Vagina (tissue), 2 donors: ENCODE measurements at regions not wholly inside any gene's neighbourhood (a gene's known extent, or its start where the extent isn't known, plus 50 kb on each side); places are given as distances from the start of the nearest gene placed in this dataset.

Experiments used
- DNase-seq, 2 donors: peaks; one replicate each; pipeline ENCODE4 v3.0.0-alpha.2; 2017; ENCODE audit errors: extremely low spot score in 2 of 2
- H3K27ac ChIP-seq: fragments of 200-600 bp; sonication (generic); one replicate; pipeline ENCODE4 v1.5.1; 2019
- H3K27me3 ChIP-seq: fragments of 200-600 bp; sonication (generic); one replicate; pipeline ENCODE4 v1.5.1; 2019
- H3K36me3 ChIP-seq, 2 donors: fragments of 200-600 bp; sonication (generic); one replicate each; pipeline ENCODE4 v1.5.1; 2017 to 2019
- H3K4me1 ChIP-seq: fragments of 200-600 bp; sonication (generic); one replicate; pipeline ENCODE4 v1.5.1; 2019
- H3K4me3 ChIP-seq, 2 donors: fragments of 200-600 bp; sonication (generic); 1 replicate in 1 of 2; 2 replicates in 1 of 2; pipeline ENCODE4 v1.5.1; 2016 to 2019
- H3K9me3 ChIP-seq: fragments of 200-600 bp; sonication (generic); one replicate; pipeline ENCODE4 v1.5.1; 2019
- POLR2A ChIP-seq, 2 donors: fragments of 450-650 bp; IDR thresholded peaks; one replicate each; pipeline ENCODE4 v1.6.1; 2017; ENCODE audit warnings: antibody characterized with exemption in 2 of 2, mild to moderate bottlenecking in 2 of 2, moderate library complexity in 2 of 2
- POLR2AphosphoS5 ChIP-seq, 2 donors: sonication (generic); formaldehyde crosslinking; IDR thresholded peaks; one replicate each; pipeline ENCODE4 v1.9.0; 2017; ENCODE audit warnings: antibody characterized with exemption in 2 of 2, mild to moderate bottlenecking in 2 of 2, low read depth in 1 of 2; ENCODE audit not compliant: insufficient read depth in 1 of 2
- intact Hi-C: fragments of 100-400 bp; cut with DNase I; formaldehyde crosslinking; loops from one replicate; pipeline ENCODE4 v1.15.1; 2023
- TF ChIP-seq, protein P1 (sequence below), 3 experiments: fragments of 450-650 bp in 2 of 3; fragments of 200-600 bp in 1 of 3; sonication (generic) in 1 of 3; IDR thresholded peaks; one replicate each; pipeline ENCODE4 v1.5.1; 2017 to 2019; ENCODE audit warnings: antibody characterized with exemption in 3 of 3, mild to moderate bottlenecking in 2 of 3, moderate library complexity in 2 of 3

DNA sequence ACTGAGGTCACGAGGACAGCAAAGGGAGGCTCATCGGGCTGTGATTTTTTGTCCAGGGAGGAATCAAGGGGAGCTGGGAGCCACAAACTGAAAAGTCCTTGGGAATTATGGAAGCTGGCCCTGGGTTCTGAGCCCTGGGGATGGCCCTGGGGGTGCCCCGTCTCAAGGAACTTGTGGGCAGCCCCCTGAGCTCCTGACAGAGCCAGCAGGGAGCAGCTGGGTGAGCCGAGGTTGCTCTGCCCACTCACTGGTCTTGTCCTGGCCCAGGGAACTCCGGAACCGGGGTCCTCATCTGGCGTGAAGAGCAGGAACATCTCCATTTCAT, 61.3 kb upstream of the HDAC4 start:
- DNase-seq: no peak
- H3K9me3 ChIP-seq: no peaks in the 10 kb centered on the region
- no peaks in the 10 kb centered on the region for H3K27me3 ChIP-seq
- H3K36me3 ChIP-seq: no peaks in the 10 kb centered on the region
- TF ChIP-seq, protein P1, sequence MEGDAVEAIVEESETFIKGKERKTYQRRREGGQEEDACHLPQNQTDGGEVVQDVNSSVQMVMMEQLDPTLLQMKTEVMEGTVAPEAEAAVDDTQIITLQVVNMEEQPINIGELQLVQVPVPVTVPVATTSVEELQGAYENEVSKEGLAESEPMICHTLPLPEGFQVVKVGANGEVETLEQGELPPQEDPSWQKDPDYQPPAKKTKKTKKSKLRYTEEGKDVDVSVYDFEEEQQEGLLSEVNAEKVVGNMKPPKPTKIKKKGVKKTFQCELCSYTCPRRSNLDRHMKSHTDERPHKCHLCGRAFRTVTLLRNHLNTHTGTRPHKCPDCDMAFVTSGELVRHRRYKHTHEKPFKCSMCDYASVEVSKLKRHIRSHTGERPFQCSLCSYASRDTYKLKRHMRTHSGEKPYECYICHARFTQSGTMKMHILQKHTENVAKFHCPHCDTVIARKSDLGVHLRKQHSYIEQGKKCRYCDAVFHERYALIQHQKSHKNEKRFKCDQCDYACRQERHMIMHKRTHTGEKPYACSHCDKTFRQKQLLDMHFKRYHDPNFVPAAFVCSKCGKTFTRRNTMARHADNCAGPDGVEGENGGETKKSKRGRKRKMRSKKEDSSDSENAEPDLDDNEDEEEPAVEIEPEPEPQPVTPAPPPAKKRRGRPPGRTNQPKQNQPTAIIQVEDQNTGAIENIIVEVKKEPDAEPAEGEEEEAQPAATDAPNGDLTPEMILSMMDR (IDR thresholded peaks at IDR 0.05): no peak
- no peak for TF ChIP-seq POLR2A (IDR thresholded peaks at IDR 0.05)
- no peak for TF ChIP-seq POLR2AphosphoS5 (IDR thresholded peaks at IDR 0.05; ENCODE audit: insufficient read depth in 1 of 2, low read depth in 1 of 2)
- peaks cover 30% of the 10 kb centered on the region for H3K4me1 ChIP-seq
- no peak overlapping the region for H3K4me3 ChIP-seq
- intact Hi-C loops: no loop called here
- no peak overlapping the region for H3K27ac ChIP-seq

DNA sequence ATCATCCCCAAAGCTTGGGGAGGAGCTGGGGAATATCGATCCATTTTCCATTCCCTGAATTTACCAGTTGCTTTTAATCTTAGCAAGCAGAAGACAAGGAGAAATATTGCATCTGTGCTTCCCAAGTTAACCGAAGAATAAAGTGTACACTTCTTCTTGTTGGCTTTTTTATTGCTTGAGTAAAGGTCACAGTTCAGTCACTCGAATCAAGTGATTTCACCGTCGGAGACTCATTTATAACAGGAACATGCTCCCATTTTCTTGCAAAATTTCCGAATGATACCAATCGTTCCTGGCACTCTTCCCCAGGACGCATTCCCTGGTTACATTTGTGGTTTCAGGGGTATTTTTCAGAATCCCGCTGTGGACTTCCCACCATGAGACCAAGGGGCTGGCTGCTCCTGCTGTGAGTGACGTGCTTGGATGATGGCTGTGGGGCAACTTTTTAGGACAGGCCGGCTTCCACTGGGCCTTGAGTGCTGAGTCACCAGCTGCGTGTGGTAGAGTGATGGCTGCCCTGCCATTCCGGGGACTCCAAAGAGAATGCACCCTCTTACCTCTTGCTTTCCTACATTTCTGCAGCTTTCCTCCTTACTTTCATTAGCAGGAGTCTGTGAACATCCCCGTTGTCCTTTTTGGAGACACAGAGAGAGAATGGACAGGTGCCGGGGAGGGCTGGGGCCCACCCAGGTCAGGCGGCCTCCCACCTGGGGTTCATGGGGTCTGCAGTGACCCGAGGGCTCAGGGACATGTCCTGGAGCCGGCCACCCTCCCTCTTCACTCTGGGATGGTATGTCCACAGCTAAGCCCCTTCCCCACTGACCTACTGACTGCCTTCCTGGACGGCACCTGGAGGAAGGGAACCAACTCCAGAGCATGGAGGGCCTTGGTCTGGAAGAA, 60.7 kb upstream of the HDAC4 start:
- Histone ChIP-seq H3K4me1 (peaks cover 30% of the 10 kb centered on the region), H3K4me3 (no peak overlapping the region), H3K27me3 (no peaks in the 10 kb centered on the region), H3K9me3 (no peaks in the 10 kb centered on the region), H3K36me3 (no peaks in the 10 kb centered on the region), H3K27ac (no peak overlapping the region)
- TF ChIP-seq POLR2AphosphoS5 (IDR thresholded peaks at IDR 0.05; ENCODE audit: insufficient read depth in 1 of 2, low read depth in 1 of 2): no peak
- TF ChIP-seq, protein P1 (IDR thresholded peaks at IDR 0.05): no peak
- TF ChIP-seq POLR2A (IDR thresholded peaks at IDR 0.05): no peak
- peak; percentile 86 to 91 for DNase-seq
- intact Hi-C loops: no loop called here

DNA sequence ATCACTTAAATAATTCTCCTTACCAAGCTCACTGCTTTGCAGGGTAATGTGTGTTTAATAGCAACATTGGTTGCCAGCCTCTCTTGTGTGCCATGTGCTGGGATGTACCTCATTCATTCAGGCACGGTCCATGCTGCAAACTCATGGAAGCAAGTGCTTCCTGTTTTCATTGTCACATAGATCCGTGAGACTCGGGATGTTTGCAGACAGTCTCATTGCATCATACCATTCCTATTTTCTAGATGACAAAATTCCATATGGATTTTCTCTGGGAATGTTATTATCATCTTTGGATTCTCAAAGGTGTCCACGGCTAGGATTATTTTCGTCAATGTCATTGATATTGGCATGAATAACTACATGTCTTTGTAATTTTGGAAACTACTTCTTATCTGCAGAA, 60.0 kb upstream of the HDAC4 start:
- intact Hi-C loops: no loop called here
- no peaks in the 10 kb centered on the region for H3K36me3 ChIP-seq
- H3K4me3 ChIP-seq: no peak overlapping the region
- no peaks in the 10 kb centered on the region for H3K9me3 ChIP-seq
- H3K27ac ChIP-seq: no peak overlapping the region
- H3K4me1 ChIP-seq: peaks cover 24% of the 10 kb centered on the region
- DNase-seq: no peak
- H3K27me3 ChIP-seq: no peaks in the 10 kb centered on the region
- TF ChIP-seq, protein P1 (IDR thresholded peaks at IDR 0.05): no peak
- TF ChIP-seq POLR2A (IDR thresholded peaks at IDR 0.05): no peak
- TF ChIP-seq POLR2AphosphoS5 (IDR thresholded peaks at IDR 0.05; ENCODE audit: insufficient read depth in 1 of 2, low read depth in 1 of 2): no peak

DNA sequence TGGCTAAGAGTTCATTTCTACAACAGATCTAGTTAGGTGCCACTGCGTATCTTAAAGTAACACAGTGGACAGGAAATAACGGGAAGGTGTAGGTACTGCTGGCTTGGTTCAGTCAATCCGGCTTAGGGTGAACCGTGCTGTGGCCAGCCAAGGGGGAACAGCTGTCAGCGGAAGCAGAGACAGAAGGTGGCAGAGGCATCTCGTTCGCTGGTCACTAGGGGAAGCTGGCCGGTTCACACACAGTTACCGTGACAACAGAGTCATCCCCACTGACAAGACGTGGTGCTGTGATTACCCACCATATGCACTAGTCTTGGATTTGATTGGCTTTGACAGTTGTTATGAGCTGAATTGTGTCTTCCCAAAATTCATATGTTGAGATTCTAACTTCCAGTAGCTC, 58.8 kb upstream of the HDAC4 start:
- intact Hi-C loops: no loop called here
- peak in 1 of 2 donors; percentile 44 for DNase-seq
- H3K4me1 ChIP-seq: peaks cover 13% of the 10 kb centered on the region
- H3K27me3 ChIP-seq: no peaks in the 10 kb centered on the region
- TF ChIP-seq, protein P1 (IDR thresholded peaks at IDR 0.05): no peak
- TF ChIP-seq POLR2A (IDR thresholded peaks at IDR 0.05): no peak
- TF ChIP-seq POLR2AphosphoS5 (IDR thresholded peaks at IDR 0.05; ENCODE audit: insufficient read depth in 1 of 2, low read depth in 1 of 2): no peak
- H3K27ac ChIP-seq: no peak overlapping the region
- no peaks in the 10 kb centered on the region for H3K36me3 ChIP-seq
- H3K4me3 ChIP-seq: no peak overlapping the region
- H3K9me3 ChIP-seq: peaks cover under 1% of the 10 kb centered on the region

DNA sequence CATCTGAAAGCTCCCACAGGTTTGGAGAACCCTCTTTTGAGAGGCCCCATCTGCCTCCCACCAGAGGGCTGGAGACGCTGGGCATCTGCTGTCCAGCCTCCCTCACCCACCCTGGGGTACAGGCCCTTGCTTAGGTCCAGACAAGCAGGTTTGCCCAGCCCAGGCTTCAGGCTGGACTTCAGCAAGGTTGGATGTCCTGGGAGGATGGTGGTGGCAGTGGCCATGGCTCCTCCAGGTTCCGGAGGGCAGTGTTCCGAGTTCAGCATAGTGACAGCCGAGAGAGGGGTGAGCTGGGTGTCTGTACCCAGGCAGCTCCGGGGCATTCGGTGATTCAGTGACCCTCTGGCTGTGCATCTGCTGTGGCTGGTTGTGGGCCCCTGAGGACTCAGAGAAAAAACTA, 58.2 kb upstream of the HDAC4 start:
- intact Hi-C loops: no loop called here
- TF ChIP-seq POLR2A (IDR thresholded peaks at IDR 0.05): no peak
- TF ChIP-seq, protein P1 (IDR thresholded peaks at IDR 0.05): no peak
- TF ChIP-seq POLR2AphosphoS5 (IDR thresholded peaks at IDR 0.05; ENCODE audit: insufficient read depth in 1 of 2, low read depth in 1 of 2): no peak

More for the DNA sequence above, 58.2 kb upstream of the HDAC4 start:
- DNase-seq: peak; percentile 76 to 93
- no peaks in the 10 kb centered on the region for H3K36me3 ChIP-seq
- H3K27me3 ChIP-seq: no peaks in the 10 kb centered on the region
- no peak overlapping the region for H3K4me3 ChIP-seq
- peaks cover 7% of the 10 kb centered on the region for H3K4me1 ChIP-seq
- no peak overlapping the region for H3K27ac ChIP-seq
- peaks cover 3% of the 10 kb centered on the region for H3K9me3 ChIP-seq
